Fibroblast of mammary gland (primary cell): ENCODE measurements at regions not wholly inside any gene's neighbourhood (a gene's known extent, or its start where the extent isn't known, plus 50 kb on each side); places are given as distances from the start of the nearest gene placed in this dataset.
A peak's percentile ranks its signal among the peaks of the same experiment; 100 is the strongest.

Source experiments
- DNase-seq: peaks from one replicate; pipeline ENCODE4 v3.0.0-alpha.2; 2010; ENCODE audit warnings: low read depth
- H3K4me3 ChIP-seq: 2 replicates; pipeline ENCODE4 v1.5.1; 2011; ENCODE audit warnings: low read depth, mild to moderate bottlenecking, low read length, moderate library complexity; ENCODE audit not compliant: control insufficient read depth
- CTCF ChIP-seq: conservative IDR thresholded peaks from 2 replicates; pipeline ENCODE4 v1.5.1; 2011; ENCODE audit warnings: low read depth, low read length, inconsistent platforms; ENCODE audit not compliant: control insufficient read depth, insufficient read depth

- no peak for TF ChIP-seq CTCF
- no peak for DNase-seq
- H3K4me3 ChIP-seq: no peak overlapping the region
Measured at GRCh38 chr9:13589034-13589737, 309.7 kb upstream of the MPDZ start.

GRCh38 chr9:13588151-13589033, 308.9 kb upstream of the MPDZ start:
- TF ChIP-seq CTCF: no peak
- no peak overlapping the region for H3K4me3 ChIP-seq
- peak; percentile 34 for DNase-seq

DNA sequence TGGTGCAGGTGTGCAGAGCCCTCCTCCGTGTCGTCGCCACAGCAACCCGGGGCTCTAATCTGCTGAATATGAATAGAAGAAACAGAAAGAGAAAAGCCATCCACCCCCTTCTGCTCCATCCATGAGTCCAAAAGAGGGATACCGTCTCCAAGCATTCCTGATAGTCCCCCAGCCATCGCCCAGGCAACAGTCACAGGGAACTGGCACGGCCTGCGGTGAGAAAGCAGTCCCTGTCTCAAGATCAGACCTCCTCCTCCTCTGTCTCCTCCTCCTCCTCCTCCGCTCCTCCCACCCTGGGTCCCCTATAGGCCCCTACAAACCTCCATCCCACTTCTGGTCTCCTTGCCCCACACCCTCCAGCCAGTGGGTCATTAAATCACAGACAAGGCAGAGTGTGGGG, 308.1 kb upstream of the MPDZ start:
- TF ChIP-seq CTCF: no peak
- DNase-seq: no peak
- no peak overlapping the region for H3K4me3 ChIP-seq

DNA sequence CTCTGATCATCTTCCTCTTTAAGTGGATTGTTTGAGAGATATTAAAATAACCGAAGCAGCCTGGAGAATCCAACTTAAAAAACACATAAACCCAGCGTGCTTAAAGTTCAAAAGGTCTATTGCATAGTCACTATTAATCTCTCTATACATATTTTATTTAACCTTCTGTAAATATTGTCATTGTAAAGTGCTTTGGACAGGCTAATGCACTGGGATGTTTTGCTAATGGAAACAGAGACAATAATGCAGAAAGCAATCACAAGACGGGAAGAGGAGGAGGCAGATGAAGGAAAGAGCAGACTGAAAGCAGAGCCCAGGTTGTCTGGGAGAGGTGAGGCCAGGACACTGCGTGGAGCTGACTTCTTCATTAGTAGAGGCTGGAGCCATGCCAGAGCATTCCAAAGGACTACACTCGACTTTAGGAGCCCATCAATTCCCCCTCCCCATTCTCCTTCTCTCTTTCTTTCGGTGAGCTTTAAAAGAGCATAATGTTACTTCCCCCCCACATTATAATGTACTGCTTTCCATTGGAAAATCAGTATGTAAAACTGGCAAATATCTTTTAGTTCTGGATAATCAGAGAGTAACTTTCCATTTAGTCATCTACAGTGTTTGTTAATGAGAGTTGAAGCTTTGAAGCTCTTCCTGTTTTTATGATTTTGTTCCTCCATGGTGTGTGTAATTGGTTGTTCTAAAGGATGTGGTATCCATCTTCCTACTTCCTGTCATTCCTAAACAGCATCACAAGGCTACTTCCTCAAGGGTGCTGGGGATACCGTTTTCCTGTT, 307.3 kb upstream of the MPDZ start:
- TF ChIP-seq CTCF: no peak
- no peak for DNase-seq

DNA sequence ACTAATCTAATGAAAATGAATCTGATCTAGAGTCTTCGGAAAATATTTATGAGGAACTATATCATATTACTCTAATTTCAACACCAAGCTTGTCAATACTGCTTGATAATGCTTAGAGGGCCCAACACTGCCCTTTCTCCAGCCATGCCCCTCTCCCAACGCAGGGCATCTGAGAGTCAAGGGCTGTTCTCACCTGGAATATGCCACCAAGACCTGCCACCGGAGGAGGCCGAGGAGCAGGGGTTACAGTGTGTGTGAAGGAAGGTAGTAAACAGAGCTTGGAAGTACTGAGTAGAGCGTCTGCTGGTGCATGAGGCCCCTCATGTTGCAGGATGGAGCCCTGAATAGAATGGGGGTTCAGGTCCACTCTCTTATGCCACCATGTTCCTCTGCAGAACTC, 301.3 kb upstream of the MPDZ start:
- no peak for DNase-seq
- no peak overlapping the region for H3K4me3 ChIP-seq
- TF ChIP-seq CTCF: no peak

More for the DNA sequence above, 307.3 kb upstream of the MPDZ start:
- H3K4me3 ChIP-seq: no peak overlapping the region

DNA sequence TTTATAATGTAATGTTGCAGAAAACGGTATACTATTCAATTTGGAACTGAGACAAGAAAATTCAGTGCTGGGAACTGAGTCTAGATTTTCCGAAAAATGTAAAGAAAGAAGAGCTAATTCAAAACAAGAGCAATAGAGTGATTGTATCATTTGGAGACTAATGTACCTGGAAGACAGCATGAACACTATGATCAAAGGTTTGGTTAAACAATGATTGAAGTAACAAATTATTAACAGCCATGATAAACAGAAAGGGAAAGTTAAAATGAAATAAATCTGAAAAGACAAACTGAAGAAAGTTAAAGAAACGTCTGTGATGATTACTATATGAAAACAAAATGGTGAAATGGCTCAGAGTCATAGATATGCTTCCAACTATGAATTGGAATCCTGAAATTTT, 300.6 kb upstream of the MPDZ start:
- H3K4me3 ChIP-seq: no peak overlapping the region
- no peak for TF ChIP-seq CTCF
- no peak for DNase-seq
